ENCODE measurements at regions not wholly inside any gene's neighbourhood (a gene's known extent, or its start where the extent isn't known, plus 50 kb on each side); places are given as distances from the start of the nearest gene placed in this dataset.

- no peak for TF ChIP-seq CTCF (IDR thresholded peaks at IDR 0.05)
- TF ChIP-seq POLR2A (IDR thresholded peaks at IDR 0.05) = no peak
Observed at GRCh38 chr17:72336804-72337070, 215.9 kb downstream of the SOX9 start.

Measured in Peyer's patch (tissue), 4 donors.